Kidney epithelial cell (primary cell): ENCODE measurements at regions not wholly inside any gene's neighbourhood (a gene's known extent, or its start where the extent isn't known, plus 50 kb on each side); places are given as distances from the start of the nearest gene placed in this dataset.

ENCODE experiments used
- DNase-seq: peaks from one replicate; pipeline ENCODE4 v3.0.0-alpha.2; 2010; ENCODE audit warnings: low read depth
- H3K27me3 ChIP-seq: 2 replicates; pipeline ENCODE4 v1.6.0; 2011; ENCODE audit warnings: low read length; ENCODE audit not compliant: control insufficient read depth, insufficient read depth
- H3K36me3 ChIP-seq: 2 replicates; pipeline ENCODE4 v1.5.1; 2011; ENCODE audit warnings: low read length; ENCODE audit not compliant: control insufficient read depth, insufficient read depth
- H3K4me3 ChIP-seq: 2 replicates; pipeline ENCODE4 v1.5.1; 2011; ENCODE audit warnings: low read depth, mild to moderate bottlenecking, control low read depth, low read length
- TF ChIP-seq, protein P1 (sequence below): IDR thresholded peaks from 2 replicates; pipeline ENCODE4 v1.5.1; 2011; ENCODE audit warnings: mild to moderate bottlenecking, moderate library complexity, low read length, control low read depth, inconsistent platforms; ENCODE audit not compliant: insufficient read depth, poor library complexity, severe bottlenecking

DNA sequence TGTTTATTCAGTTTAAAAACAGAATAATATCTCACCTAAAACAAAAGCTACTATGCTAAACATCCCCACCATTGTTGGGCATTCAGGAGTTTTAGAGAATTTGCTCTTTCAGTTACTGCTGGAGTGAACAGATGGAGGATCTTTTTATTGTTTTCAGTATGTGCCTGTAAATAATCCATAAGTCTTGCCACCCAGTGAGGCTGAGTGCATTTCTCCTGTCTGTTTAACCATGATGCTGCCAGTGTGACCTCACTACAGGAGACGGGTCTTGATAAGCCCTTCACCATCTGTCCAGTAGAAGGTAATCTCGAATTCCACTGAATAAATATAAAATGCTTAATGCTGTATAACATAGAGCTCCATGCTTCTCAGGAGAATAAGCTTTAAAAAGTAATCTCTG, 430.9 kb downstream of the POM121L12 start:
- Histone ChIP-seq H3K4me3 (no peak overlapping the region), H3K36me3 (no peaks in the 10 kb centered on the region), H3K27me3 (no peaks in the 10 kb centered on the region)
- DNase-seq, result no peak
- TF ChIP-seq, protein P1, sequence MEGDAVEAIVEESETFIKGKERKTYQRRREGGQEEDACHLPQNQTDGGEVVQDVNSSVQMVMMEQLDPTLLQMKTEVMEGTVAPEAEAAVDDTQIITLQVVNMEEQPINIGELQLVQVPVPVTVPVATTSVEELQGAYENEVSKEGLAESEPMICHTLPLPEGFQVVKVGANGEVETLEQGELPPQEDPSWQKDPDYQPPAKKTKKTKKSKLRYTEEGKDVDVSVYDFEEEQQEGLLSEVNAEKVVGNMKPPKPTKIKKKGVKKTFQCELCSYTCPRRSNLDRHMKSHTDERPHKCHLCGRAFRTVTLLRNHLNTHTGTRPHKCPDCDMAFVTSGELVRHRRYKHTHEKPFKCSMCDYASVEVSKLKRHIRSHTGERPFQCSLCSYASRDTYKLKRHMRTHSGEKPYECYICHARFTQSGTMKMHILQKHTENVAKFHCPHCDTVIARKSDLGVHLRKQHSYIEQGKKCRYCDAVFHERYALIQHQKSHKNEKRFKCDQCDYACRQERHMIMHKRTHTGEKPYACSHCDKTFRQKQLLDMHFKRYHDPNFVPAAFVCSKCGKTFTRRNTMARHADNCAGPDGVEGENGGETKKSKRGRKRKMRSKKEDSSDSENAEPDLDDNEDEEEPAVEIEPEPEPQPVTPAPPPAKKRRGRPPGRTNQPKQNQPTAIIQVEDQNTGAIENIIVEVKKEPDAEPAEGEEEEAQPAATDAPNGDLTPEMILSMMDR, result no peak

DNA sequence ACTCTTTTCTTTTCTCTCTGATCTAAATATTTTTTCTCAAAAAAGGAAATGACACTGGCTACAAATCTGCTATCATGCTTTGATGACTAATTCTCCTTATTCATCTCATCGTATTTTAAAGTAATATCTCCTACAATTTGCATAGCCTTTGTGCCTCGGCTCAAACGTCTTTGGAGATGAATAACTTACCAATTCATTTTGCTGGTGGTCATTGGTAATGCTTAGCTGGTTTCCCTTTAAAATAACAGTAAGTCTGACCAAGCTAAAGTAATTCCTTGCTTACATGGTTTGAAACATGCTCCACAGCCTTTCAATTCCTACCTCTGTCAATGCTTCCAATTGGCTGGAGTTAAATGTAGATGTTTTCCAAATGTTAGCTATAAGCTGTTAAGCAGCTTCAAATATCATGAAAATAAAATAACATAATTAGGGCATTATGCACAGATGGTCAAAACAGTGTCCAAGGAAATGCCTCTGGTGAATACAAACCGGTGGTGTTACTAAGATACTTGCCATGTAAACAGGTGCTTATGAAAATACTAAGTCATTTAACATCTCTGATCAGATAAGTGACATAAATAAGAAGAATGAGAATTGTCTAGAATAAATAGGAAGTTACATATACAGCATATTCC, 435.0 kb downstream of the POM121L12 start:
- no peak overlapping the region for H3K4me3 ChIP-seq
- no peaks in the 10 kb centered on the region for H3K27me3 ChIP-seq

DNA sequence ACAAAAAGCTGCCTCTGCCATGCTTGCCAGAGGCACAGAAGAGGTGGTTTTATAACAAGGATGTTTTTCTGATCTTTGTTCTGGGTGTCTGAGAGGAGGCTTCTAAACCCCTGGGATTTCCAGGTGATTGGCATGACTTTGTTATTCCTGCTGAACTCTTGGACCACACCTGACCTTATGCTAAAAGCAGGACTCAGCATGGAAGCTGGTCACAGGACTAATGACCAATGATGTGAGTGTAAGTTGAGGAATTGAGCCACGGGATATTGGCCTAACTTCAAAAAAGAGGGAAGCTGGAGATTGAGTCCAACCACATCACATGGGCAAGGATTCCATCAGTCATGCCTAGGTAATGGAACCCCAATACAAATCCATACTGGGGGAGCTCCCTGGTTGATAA, 437.9 kb downstream of the POM121L12 start:
- Histone ChIP-seq H3K4me3 (no peak overlapping the region), H3K27me3 (no peaks in the 10 kb centered on the region), H3K36me3 (no peaks in the 10 kb centered on the region)
- no peak for DNase-seq
- TF ChIP-seq, protein P1, result no peak

More for the DNA sequence above, 435.0 kb downstream of the POM121L12 start:
- DNase-seq, result no peak
- TF ChIP-seq, protein P1, result no peak
- no peaks in the 10 kb centered on the region for H3K36me3 ChIP-seq

DNA sequence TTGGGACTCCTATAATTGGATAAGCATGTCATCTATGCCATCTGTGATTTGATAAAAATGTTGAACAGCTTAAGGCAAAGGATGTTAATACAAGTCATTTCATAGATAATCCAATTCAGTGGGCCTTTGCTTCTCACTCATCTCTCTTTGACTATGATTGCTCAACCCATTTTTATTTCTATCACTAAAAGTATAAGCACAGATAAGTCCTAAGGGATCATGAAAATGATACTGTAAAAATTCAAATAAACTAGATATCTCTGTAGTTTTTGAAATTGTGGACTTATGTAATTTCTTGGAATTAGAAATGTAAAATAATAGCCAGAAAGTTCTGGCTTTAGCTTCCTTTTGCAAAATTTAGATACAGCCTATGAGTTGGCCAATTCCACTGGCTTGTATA, 440.3 kb downstream of the POM121L12 start:
- H3K27me3 ChIP-seq, result no peaks in the 10 kb centered on the region
- TF ChIP-seq, protein P1, result no peak
- H3K36me3 ChIP-seq, result no peaks in the 10 kb centered on the region
- H3K4me3 ChIP-seq, result no peak overlapping the region
- no peak for DNase-seq

DNA sequence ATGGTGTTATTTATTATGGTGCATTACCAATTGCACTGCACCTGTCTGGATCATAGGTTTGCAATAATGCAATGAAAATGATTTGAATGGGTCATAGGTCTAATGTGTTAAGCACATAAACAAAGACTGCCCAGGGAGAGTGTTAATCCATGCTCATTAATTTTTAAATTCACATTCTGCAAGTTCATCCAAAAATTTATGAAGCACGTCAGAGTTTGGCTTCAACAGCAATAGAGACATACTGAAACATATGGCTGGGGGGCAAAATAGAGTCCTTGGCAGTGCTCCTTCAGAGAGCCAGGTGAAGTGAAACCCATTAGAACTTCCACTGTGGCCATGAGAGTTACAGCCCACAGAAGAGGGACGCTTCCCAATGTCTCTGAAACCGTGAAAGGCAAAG, 441.1 kb downstream of the POM121L12 start:
- DNase-seq, result no peak
- H3K36me3 ChIP-seq, result no peaks in the 10 kb centered on the region
- H3K4me3 ChIP-seq, result no peak overlapping the region
- H3K27me3 ChIP-seq, result no peaks in the 10 kb centered on the region
- TF ChIP-seq, protein P1, result no peak

DNA sequence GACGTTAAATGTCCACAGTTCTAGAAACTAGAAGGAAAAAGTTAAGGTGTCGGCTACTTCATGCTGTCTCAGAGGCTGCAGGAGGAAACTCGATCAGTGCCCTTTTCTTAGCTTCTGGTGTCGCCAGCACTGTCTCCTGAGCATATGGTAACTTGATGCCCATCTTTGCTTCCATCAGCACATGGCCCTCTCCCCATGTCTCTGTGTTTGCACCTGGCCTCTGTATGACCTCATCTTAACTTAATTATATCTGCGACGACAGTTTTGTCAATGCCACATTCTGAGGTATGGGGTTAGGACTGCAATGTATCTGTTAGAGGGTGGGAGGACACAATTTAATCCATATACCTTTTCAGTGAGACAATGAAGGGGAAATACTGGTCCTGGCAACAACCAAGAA, 449.9 kb downstream of the POM121L12 start:
- TF ChIP-seq, protein P1, result no peak
- no peak for DNase-seq
- Histone ChIP-seq H3K36me3 (no peaks in the 10 kb centered on the region), H3K27me3 (no peaks in the 10 kb centered on the region), H3K4me3 (no peak overlapping the region)
